HG02970 (cell line): ENCODE measurements at regions not wholly inside any gene's neighbourhood (a gene's known extent, or its start where the extent isn't known, plus 50 kb on each side); places are given as distances from the start of the nearest gene placed in this dataset.
"Not testable (repeated sequence)": the region's sequence is repeated elsewhere in the genome, so short reads cannot be mapped to it uniquely, and the experiment has no call there.

Experiments used
- ATAC-seq: cut with Tn5 transposase; IDR thresholded peaks from one replicate; pipeline ENCODE4 v1.9.1; 2021; ENCODE audit warnings: mild to moderate bottlenecking, moderate library complexity, moderate number of reproducible peaks; ENCODE audit not compliant: unreplicated experiment, low FRiP score

DNA sequence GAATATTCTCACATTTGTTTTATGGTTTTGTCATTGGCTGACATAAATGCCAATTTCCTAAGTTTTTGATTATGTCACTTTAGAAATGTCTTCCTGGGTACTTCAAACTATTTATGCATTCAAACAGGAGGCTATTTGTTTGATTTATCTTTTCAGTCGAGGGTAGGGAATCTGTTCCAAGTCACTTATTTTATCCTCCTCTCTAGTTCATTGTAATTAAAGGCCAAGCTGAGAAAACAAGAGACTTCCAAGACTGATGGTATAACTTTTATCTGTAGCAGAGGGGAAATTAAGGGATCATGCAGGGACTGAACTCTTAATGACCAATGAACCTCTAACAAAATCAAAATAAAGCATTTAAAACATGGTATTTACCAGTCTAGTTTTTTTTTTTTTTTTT lies 968.4 kb downstream of the SORCS3 start:
- no peak for ATAC-seq

- ATAC-seq, result no peak
These were observed 964.8 kb downstream of the SORCS3 start for GRCh38 chr10:105605918-105606317.

DNA sequence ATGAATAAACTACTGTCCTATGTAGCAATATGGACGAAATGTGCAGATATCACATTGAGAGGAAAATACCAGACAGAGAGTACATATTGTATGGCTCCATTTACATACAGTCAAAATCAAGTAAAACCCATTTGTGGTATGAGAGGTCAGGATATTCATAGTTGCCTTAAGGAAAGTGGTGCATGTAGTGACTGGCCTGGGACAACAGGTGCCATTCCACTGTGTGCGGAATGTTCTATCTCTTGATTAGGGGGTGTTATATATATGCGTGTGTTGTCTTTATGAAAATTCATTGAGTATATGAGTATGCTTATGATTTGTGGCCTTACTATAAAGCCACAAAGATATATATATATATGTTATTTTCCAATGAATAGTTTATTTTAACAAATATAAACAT lies 964.0 kb downstream of the SORCS3 start:
- no peak for ATAC-seq

GRCh38 chr10:105598207-105598606 lies 957.1 kb downstream of the SORCS3 start:
- no peak for ATAC-seq

DNA sequence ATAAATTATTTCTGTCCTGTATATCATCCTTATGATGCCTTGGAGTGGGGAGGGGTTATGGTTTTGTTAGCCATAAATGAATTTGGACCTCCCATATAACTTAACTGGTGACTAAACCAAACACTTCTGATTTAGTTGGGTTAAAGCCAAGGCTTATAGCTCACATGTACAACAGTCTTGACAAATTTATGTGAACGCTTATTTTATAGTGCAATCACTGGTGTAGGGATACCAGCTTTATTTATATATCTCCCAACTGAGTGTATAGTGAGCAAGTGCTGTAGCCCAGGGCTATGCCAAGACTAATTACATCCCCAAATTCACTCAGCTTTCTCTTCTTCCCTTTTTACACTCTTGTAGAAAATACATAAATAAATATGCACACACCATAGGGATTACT lies 956.2 kb downstream of the SORCS3 start:
- ATAC-seq, result no peak

GRCh38 chr10:105596749-105597148 lies 955.7 kb downstream of the SORCS3 start:
- ATAC-seq, result no peak

- no peak for ATAC-seq
These were observed 953.2 kb downstream of the SORCS3 start for GRCh38 chr10:105594296-105594695.

GRCh38 chr10:105592468-105592867 lies 951.4 kb downstream of the SORCS3 start:
- no peak for ATAC-seq

DNA sequence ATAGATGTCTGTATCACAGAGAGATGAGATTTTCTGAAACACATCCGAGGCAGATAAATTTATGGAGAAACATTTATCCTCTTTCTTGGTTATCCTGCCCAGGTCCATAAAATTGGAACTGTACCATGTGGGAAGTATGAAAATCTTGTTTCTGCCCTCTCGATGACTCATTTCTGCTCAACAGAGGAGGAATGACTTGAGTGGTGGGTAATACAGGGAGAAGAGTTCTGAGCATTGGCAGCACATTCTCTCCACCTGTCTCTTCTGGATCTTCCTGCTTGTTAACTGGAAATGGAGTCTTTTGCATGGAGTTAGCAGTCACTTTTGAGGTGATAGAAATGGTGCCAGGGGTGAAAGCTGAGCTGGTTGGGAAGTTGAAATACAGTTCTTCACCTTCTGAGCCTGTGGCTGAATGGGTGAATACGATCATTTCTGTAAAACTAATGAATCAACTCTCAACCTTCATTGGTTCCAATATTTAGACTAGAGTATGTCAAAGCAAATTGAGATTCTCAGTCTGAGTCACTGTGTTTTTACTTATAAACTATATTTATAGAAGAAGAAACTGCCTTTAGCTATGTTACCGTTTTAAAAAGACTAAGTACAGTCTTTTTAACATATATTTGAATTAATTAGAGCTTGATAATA lies 945.5 kb downstream of the SORCS3 start:
- no peak for ATAC-seq

DNA sequence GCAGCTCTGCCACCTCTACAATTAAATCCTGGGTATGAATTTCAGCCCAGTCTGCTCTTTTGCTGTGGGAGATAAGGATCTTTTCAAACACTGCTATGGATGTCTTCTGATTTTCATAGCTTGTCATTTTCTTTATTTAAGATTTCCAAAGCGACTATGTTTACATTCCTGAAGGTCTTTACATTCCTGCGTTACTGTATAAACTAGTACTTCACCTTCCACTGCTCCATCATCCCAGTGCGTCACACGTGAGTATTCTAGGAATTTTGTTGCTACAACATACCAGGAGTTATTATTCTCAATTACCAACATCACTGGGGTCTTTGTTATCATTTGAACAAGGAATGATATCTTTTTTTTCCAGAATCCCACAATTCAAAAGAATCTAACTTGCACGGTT lies 944.7 kb downstream of the SORCS3 start:
- no peak for ATAC-seq

GRCh38 chr10:105585171-105585570 lies 944.1 kb downstream of the SORCS3 start:
- no peak for ATAC-seq

GRCh38 chr10:105579112-105579511 lies 938.0 kb downstream of the SORCS3 start:
- no peak for ATAC-seq

- no peak for ATAC-seq
These were observed 936.9 kb downstream of the SORCS3 start for GRCh38 chr10:105577865-105578607.

- ATAC-seq, result no peak
These were observed 918.4 kb downstream of the SORCS3 start for GRCh38 chr10:105559333-105560097.

GRCh38 chr10:105550453-105550852 lies 909.4 kb downstream of the SORCS3 start:
- not testable (repeated sequence) for ATAC-seq

DNA sequence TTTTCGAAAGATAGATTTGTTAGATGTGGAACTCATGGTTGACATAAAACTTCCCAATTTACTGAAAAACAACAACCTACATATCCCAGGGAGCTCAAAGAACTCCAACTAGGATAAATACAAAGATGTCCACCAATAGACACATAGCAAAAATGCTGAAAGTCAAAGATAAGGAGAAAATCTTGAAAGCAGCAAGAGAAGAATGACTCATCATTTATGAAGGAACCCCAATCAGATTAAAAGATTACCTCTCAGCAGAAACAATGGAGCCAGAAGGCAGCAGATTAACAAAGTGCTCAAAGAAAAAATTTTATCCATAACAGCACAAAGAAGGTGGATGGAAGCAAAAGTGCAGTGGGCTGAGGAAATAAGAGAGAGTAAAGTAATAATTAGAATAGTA lies 908.6 kb downstream of the SORCS3 start:
- no peak for ATAC-seq

DNA sequence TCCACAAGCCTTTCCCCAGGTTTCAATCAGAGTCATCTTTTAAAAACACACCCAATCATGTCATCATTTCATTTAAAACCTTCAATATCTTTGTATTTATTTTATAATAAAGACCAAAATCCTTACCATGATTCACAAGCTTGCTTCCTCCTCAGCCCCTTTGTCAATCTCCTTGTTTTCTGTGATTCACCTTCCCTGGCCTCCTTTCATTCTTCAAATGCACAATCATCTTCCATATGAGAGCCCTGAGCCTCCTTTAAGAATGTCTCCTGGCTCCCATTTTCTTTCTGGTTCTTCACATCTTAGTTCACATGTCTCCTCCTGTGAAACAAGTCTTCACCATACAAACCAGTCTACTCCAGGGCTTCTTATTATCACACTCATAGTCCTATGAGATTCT lies 904.0 kb downstream of the SORCS3 start:
- no peak for ATAC-seq

- ATAC-seq, result no peak
These were observed 899.3 kb downstream of the SORCS3 start for GRCh38 chr10:105540381-105540780.

DNA sequence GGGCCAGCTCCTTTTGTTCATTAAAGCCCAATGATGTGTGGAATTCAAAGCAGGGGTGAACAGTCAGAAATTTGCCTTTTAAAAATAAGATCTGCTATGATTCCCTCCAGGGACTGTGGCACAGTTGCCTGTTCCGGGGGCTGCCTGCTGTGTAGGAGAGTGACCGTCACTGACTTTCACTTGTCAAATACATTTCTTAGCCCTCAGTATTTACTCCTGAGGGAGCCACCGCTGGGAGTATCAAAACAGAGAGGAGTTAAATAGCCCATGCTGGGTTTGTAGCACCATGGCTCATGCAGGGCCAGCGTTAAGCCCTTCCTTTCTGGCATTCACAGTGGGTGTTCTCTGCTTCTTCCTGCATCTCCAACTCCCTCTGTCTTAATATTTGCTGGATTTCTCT lies 897.8 kb downstream of the SORCS3 start:
- no peak for ATAC-seq

DNA sequence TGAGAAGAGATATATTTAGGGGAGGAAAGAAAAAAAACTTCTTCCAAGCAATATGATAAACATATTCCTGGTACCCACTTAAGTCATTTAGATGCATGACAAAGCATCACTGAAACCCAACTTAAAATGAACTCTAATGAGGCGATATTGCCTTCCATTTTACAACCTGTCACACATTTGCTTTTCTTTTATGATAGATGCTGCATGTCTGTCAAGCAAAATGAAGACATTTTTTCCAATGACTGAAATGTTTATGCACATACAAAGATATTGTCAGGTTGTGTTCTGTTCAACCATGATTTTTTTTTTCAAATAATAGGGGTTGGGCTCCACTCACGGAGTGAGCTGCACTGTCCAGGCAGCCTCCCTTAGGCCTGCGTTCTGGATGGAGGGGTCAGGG lies 894.4 kb downstream of the SORCS3 start:
- ATAC-seq, result no peak

DNA sequence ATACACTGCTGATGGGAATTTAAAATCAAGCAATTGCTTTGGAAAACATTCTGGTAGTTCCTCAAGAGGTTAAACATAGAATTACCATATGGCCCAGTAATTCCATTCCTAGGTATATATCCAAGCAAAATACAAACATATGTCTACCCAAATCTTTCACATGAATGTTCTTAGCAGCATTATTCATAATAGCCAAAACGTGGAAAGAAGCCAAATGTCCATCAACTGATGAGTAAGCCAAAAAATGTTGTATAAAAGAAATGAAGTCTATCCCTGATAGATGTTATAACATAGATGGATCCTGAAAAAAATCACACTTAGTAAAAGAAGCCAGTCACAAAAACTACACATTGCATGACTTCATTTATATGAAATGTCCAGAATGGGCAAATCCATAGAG lies 893.0 kb downstream of the SORCS3 start:
- ATAC-seq, result no peak

GRCh38 chr10:105516511-105516910 lies 875.4 kb downstream of the SORCS3 start:
- ATAC-seq, result no peak
